HG03045 (cell line): ENCODE measurements at regions not wholly inside any gene's neighbourhood (a gene's known extent, or its start where the extent isn't known, plus 50 kb on each side); places are given as distances from the start of the nearest gene placed in this dataset.

ENCODE experiments used
- ATAC-seq: cut with Tn5 transposase; IDR thresholded peaks from one replicate; pipeline ENCODE4 v1.9.1; 2021; ENCODE audit warnings: mild to moderate bottlenecking, moderate library complexity; ENCODE audit not compliant: unreplicated experiment

- no peak for ATAC-seq
Measured at GRCh38 chr1:218705911-218706893, 361.1 kb downstream of the TGFB2 start.

- no peak for ATAC-seq
Measured at GRCh38 chr1:218711001-218711400, 365.9 kb downstream of the TGFB2 start.

GRCh38 chr1:218711884-218712674, 366.9 kb downstream of the TGFB2 start:
- ATAC-seq, result no peak

- no peak for ATAC-seq
Measured at GRCh38 chr1:218712677-218713076, 367.5 kb downstream of the TGFB2 start.

- no peak for ATAC-seq
Measured at GRCh38 chr1:218715961-218716669, 371.0 kb downstream of the TGFB2 start.

- ATAC-seq, result no peak
Measured at GRCh38 chr1:218717575-218717974, 372.4 kb downstream of the TGFB2 start.

GRCh38 chr1:218718206-218718605, 373.1 kb downstream of the TGFB2 start:
- ATAC-seq, result no peak

- no peak for ATAC-seq
Measured at GRCh38 chr1:218718977-218719376, 373.8 kb downstream of the TGFB2 start.

GRCh38 chr1:218728898-218729565, 383.9 kb downstream of the TGFB2 start:
- no peak for ATAC-seq

GRCh38 chr1:218735436-218736032, 390.4 kb downstream of the TGFB2 start:
- no peak for ATAC-seq

- no peak for ATAC-seq
Measured at GRCh38 chr1:218739426-218739825, 394.3 kb downstream of the TGFB2 start.

GRCh38 chr1:218741852-218742251, 396.7 kb downstream of the TGFB2 start:
- no peak for ATAC-seq

- ATAC-seq, result no peak
Measured at GRCh38 chr1:218742467-218743262, 397.5 kb downstream of the TGFB2 start.

GRCh38 chr1:218743861-218744505, 398.8 kb downstream of the TGFB2 start:
- no peak for ATAC-seq

GRCh38 chr1:218748071-218748470, 402.9 kb downstream of the TGFB2 start:
- ATAC-seq, result no peak

GRCh38 chr1:218750216-218750970, 405.3 kb downstream of the TGFB2 start:
- ATAC-seq, result no peak

- no peak for ATAC-seq
Measured at GRCh38 chr1:218751208-218751948, 406.2 kb downstream of the TGFB2 start.
